NCI-H2227 (cell line): ENCODE measurements at regions not wholly inside any gene's neighbourhood (a gene's known extent, or its start where the extent isn't known, plus 50 kb on each side); places are given as distances from the start of the nearest gene placed in this dataset.

Experiments
- DNase-seq: peaks from one replicate; lab custom pipeline; 2025; ENCODE audit not compliant: unreplicated experiment; lab: John Stamatoyannopoulos, UW

DNA sequence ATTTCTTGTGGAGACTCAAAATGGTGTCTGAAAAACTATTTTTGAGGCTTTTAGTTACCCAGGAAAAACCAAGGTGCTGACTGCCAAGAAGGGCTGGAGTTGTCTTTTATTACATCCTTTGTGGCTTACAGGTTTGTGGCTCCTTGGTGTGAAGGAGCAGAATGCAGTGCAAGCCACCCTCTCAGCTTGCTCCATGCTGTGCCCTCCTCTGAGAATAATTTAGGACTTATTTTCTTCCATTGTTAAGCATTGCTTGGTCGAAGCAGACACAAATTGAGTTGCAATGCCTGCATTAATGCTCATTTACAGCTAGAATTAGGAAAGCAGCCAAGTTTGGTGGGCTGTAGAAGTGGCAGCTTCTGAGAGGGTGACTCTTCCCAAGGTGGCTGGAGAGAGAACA lies 272.2 kb downstream of the KIF4B start:
- no peak for DNase-seq

DNA sequence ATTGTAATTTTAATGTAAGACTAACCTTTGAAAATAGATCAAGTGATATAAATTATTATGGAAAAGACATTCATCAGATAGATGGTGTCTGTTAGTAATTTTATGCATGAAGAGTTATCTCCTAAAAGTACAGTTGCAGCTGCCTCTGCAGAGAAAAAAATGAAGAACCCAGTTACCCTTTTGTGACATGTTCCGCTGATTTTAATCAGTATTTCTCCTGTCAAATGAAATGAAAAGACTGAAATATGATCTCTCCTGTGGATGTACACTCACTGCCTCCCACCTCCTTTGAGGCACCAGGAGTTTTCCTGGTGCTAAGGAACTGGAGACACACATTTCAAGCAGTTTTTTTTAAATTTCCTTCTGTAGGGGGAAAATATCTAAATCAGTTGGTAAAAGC lies 277.4 kb downstream of the KIF4B start:
- DNase-seq: no peak

DNA sequence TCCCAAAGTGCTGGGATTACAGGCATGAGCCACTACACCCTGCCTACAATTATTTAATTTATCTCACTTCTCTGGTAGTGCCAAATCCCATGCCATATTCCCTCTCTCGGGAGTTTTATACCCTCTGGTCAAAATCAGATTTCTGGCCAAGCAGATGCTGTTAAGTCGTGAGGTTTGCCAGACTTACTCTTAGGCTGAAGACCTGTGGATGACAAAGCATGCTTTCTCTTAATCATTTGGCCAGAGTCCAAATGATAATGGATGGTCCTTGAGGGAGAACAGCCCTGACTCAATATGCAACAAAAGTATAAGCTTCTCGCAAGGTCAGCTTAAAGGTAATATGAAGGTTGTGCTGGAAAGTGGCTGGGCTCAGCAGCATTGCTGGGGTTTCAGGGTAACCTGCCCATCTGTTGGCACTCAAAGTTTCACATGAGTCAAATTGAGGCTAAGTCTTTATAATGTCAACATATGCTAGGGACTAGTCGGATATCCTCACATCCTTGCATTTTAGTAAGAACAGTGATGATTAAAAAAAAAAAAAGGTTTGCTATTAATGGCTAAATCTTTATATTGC lies 280.1 kb downstream of the KIF4B start:
- peak; percentile 62 for DNase-seq

DNA sequence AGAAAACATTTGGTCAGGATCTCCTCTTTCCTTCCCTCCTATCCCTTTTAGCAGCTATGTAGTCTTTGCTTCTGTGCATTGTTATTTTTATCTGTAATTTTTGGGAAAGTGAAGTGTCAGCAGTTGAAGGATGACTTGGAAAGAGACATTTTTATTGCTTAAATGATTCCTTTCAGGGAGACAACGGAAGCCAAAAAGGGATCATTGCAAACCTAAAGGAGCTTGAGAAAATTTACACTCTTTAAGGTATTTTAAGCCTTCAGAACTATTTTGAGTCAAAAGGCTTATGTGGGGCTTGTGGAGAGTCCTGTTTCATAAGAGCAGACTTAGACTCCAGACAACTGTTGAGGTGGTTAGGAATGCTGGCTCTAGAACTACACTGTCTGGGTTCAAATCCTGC lies 281.6 kb downstream of the KIF4B start:
- no peak for DNase-seq

DNA sequence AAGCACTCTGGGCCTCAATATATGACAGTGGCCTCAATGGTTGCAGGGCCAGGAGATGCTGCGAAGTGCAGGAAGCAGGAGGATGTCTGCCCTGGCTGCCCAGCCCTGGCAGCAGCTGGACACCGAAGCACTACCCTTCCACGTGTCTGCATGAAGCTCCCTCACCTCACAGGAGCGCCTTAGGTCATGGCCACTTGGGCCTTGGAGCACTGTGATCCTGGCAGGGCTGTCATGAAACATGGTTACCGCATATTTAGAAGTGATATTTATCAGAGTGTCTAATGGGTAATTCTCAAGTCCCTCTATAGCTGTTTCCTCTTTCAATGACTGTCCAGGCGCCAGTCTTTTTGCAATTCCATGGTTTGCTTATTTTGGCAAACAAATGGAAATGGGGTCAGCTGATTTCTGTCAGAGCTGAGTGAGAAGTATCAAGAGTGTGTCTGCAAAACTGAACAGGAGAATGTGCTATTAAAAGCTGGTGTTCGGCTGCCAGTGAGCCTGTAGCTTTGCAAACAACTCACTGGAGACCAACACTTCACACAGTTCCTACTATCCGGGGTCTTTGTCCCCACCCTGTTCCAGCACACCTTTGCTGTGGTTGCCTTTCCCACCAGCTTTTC lies 285.9 kb downstream of the KIF4B start:
- DNase-seq: no peak

DNA sequence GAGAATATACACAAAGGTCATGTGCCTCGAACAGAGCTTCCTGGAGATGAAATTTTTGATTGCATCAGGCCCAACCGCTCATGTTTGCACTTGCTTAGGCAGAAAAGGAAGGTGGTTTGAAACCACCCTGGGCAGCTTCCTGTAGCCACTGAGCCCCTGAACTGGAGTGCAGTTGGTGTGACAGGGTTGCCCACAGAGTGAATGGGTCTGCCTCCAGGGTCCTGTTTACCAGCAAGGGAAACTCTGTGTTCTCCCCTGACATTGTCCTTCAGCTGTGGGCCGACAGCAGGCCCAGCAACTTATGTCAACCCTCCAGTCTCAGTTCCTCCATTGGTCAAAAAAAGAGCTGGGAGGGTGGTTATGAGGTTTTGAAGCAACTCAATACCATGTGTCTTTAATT lies 289.6 kb downstream of the KIF4B start:
- no peak for DNase-seq

DNA sequence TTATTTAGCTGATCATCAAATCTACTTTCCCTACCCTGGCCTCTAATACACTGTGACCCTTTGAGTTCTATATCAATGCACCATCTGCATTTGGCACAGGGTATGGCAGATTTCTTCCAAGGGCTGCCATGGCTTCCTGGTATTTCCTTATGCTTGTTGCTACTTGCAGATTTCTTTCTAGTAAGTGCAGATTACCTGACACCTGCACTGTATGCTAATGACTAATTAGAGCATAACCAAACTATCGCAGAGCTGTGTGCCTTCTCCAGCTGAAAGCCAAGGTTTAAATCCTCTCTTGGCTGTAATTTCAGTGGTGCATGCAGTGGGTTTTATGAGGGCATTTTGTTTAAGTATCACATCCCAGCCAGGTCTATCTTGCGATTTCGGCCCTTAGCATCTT lies 293.7 kb downstream of the KIF4B start:
- DNase-seq: no peak

DNA sequence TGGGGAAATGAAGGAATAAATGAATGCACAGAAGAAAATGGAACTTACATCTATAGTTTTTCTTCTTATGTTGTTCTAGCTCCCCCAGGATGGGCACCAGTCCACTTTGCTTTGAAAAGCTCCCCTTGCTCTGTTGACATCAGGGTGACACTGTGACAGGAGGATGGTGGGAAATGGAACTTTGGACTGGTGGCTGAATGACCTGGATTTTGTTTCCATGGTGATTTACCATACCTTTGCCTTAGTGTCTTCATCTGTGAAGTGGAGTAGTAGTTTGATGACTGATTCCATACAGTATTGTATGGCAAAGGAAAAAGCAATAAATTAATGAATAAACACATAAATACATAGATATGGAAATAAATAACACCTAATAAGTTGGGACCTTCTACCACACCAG lies 294.7 kb downstream of the KIF4B start:
- DNase-seq: no peak

DNA sequence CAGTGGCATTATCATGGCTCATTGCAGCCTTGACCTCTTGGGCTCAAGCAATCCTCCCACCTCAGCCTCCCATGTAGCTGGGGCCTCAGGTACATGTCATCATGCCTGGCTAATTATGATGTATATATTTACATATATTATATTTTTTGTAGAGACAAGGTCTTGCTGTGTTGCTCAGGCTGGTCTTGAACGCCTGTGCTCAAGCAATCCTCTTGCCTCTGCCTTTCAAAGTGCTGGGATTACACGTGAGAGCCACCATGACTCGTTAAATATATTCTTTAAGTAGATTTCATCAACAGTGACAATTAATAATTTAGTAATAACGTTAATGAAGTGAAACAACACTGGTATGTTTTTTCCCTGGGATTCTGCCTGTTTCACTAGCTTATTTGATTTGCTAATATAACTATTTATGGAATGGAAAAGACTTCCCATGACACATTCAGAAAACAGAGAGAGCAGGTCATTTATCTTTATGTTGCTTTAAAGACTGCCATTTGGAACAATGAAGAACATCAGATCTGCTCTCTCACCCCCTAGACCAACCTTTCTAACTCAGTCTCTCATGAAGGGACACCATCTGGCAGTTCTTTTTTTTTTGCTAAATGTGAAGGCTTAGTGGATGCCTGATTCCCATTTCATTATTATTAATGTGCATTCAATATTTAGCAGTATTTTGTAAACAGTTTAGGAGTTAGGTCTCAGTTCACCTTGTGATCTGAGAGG lies 295.6 kb downstream of the KIF4B start:
- no peak for DNase-seq

DNA sequence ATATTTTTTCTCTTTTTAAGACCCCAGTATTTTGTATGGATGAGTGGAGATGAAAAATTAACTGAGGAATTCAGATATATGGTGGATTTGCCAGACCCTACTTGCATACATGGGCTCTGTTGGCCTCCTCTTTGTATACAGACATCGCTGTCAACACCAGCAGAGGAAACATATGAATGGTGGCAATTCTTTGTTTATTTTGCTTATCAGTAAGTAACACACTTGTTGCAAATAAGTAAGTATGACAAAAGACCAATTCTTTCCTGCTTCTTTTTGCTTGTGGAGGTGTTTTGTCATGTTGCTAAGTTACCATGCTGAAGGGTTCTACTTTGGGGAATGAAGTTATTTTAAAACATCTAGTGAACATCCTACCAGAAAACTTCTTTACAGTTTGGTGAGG lies 298.2 kb downstream of the KIF4B start:
- no peak for DNase-seq

DNA sequence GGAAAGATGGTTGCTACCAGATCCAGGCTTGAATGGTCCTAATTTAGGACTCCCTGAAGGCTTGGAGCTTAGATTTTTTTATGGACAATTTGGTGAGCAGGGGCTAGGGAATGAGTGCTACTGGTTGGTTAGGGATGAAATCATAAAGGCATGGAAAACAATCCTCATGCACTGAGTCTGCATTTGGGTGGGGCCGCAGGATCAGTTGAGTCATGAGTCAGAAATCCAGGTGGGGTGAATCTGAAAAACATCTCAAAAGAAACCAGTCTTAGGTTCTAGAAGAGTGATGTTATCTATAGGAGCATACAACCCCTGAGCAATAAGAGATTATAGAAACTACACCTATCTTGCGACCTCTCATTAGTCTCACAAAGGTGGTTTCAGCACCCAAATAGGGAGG lies 300.0 kb downstream of the KIF4B start:
- no peak for DNase-seq

DNA sequence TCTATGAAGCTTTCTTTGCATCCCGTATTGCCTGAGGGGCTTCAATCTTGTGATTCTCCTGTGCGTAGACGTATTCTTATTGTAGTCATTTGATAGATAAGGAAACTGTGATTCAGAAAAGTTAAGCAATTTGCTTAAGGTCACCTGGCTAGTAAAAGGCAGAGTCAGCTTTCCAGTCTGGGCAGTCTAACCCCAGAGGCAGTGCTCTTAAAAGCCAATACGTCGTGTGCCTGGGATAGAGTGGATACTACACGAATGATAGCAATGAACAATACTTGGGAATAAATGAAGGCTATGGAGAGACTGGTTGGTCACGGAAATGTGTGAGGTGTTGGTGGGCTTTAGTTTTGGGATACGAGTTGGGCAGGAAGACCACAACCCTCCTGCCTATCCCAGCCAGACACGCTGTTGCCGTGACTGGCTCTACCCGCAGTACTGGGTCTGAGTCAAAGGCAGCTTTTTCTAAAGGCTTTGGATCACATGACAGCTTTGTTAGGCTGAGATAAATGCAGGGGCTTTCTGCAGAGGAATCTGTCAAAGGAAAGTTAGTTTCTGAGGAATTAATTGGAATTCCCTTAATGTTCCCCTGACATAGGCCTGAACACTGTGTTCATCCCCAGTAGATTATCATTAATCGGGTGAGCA lies 302.6 kb downstream of the KIF4B start:
- no peak for DNase-seq

DNA sequence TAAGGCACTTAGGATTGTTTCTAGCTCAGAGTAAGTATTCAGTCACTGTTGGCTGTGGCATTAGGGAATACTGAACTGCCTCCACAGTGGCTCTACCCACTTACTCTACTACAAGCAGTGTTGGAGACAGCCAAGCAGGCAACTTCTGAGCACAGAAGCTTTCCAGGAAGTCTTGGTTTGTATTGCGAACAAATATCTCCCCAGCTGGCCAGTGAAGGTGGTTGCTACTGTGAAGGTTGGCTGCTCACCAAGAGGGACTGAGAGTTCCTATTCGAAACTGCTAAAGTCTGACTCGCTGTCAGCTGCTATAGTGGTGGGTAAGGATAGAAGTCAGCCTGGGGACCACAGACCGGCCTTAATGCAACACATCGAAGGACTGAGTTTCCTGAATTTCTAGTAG lies 319.1 kb downstream of the KIF4B start:
- no peak for DNase-seq

DNA sequence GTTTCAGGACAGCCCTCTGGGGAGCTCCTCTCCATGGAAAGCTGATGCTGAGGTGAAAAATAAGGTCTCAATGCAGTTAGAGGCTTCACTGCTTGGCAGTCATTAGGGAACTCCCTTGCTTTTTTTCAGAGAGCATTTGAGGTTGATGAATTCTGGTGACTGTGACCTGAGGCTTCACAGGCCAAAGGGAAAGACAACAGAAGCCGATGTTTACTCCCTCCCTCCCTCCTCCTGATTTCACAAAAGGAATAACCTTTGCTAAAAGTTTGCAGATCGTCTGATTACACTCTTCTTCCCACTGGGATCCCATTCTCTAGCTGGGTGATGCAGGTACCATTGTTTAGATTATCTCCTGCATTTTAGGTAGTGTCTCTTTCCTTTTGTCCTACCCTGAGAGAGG lies 329.4 kb downstream of the KIF4B start:
- DNase-seq: no peak

DNA sequence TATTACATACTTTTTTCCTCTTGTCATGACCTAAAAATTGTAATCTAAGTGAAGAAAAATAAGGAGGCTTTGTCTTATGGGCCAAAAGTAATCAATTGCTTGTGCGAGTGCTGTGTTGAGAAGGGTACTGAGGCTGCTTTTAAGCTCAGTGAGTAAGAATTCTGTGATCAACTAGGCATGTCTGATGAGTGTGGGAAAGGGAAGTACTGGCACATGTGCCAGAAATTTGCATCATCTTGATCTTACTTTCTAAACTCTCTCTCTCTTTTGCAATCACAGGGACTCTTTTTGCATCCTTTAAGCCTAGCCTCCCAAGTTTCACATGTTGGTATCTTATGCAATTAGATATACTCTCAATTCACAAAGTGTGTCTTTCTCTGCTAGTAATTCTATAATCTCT lies 329.9 kb downstream of the KIF4B start:
- DNase-seq: no peak

DNA sequence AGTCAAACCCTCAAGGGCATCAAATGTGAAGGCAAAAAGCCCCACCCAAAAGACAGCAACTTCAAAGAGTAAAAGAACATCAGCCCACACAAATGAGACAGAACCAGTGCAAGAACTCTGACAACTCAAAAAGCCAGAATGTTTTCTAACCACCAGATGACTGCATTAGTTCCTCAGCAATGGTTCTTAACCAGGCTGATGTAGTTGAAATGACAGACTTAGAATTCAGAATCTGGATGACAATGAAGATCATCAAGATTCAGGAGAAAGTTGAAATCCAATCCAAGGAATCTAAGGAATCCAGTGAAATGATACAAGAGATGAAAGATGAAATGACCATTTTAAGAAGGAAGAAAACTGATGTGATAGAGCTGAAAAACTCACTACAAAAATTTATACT lies 339.7 kb downstream of the KIF4B start:
- DNase-seq: no peak

DNA sequence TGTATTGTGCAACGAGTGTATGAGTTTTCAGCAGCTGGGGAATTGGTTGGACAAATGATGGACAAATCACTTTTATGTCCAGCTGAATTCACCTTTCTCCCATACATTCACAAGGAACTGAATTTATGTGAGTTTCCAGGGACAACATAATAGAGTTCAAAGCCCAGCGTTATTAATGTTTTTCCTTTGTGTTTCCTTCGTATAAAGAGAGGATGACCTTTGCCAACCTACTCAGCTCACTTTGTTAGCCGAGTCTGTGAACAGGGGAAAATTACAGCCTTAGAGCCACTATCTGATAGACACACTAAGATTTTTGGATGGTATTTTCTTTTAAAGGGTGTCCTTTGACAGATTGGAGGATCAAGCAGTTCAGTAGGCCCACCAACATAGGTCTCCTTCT lies 352.5 kb downstream of the KIF4B start:
- peak; percentile 58 for DNase-seq

DNA sequence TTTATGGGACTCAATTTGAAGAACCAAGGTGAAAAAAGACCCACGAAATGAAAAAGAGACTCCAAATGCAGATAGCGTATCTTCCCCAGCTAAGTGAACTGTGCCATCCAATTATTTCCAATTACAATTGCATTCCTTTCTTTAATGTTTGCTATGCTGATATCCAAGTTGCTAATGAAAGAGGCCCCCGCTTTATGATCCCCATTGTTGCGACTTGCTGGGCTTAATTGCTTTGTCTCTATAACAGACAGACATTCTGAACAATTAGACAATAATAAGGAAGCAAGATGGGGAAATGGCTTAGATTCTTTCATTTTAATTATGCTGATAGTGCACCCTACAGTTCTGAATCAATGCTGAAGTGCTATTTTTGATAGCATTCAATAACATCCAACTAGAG lies 354.3 kb downstream of the KIF4B start:
- DNase-seq: no peak

DNA sequence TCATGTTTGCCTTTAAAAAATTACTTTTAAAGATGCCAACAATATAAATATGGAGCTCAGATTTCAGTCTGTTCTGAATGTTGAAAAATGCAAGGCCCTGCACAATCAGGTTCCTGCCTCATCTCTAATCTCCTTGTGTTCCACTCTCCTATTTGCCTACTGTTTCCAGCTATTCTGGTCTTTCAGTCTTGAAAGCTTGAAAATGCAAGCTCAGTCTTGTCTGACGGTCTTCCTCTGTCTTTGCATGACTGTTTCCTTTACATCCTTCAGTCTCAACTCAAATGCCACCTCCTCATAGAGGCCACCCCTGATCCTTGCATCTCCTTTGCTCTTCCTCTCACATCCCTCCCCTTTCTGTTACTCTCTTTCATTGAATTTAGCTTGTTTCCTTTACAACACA lies 354.9 kb downstream of the KIF4B start:
- DNase-seq: no peak

DNA sequence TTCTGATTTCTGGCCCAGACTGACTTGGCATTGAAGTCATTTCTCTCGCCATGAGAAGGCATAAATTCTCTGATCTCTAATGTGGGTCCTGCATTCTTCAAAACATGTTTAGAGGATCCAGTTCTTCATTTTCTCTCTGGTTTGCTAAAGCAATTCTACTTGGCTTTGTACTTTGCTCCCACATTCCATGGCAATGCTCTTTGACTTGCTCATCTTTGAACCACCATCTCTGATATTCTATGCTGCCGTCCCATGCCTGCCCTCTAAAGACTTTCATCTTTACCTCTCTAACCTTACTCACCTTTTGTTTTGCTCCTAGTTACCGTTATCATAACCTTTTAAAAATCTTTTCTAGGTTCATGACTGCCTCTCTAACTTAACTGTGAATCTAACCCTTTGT lies 366.9 kb downstream of the KIF4B start:
- no peak for DNase-seq

DNA sequence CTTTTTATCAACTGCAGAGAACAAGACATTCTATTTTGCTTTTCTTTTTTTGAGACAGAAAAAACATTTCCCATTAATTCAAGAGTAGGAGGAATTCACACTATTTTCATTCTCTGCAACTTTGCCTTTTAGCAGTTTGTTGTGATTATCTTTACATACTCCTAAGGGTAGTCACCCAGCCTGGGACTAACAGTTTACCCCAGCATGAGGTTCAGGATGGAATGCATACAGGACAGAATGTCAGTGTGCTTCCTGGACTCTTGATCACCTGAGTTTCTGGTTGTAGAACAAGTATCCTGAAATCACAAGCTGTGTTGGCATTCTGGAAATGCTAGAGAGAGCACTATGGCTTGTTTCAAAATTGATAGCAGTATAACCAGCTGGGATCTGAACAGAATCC lies 368.1 kb downstream of the KIF4B start:
- no peak for DNase-seq

DNA sequence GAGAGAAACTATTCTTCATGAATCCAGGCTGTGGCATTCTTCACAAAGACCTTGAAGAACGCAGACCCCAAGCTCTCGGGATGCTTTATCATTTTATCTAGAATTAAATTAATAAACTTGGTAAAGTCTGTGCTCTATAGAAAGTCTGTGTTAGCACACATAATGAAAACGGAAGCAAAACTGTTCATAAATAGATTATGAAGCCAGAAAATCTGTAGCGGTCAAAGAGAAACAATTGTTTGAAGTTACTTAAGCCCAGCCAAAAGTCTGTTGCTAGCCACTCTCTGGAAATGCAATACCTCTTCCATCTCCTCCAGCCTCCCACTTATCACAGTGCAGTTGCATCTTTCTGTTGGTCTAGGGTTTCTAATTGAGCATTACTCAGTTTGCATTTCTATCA lies 375.9 kb downstream of the KIF4B start:
- DNase-seq: no peak
